ENCODE measurements at regions not wholly inside any gene's neighbourhood (a gene's known extent, or its start where the extent isn't known, plus 50 kb on each side); places are given as distances from the start of the nearest gene placed in this dataset.

DNA sequence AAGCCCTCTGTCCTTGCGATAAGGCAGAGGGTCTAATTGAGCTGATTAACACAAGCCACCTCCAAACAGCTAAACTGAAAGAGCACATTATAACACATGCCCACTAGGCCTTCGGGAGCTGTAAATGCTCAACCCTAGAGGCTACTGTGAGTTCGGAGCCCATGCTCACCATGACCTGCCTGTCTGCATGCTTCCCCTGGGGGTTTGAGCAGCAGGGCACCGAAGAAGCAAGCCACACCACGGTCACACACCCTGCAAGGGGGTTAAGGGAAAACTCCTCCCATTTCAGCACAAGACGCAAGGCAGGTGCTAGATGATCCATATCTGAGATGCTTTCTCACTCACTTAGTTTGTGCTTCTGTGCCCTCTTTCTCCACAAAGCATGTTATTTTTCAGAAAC, 435.9 kb upstream of the CADM2 start:
- TF ChIP-seq CTCF (conservative IDR thresholded peaks at IDR 0.05; ENCODE audit: low read length) (no peak), EZH2phosphoT487 (IDR thresholded peaks at IDR 0.05; ENCODE audit: borderline replicate concordance) (no peak)
